ENCODE measurements at regions not wholly inside any gene's neighbourhood (a gene's known extent, or its start where the extent isn't known, plus 50 kb on each side); places are given as distances from the start of the nearest gene placed in this dataset.

GRCh38 chr10:3482200-3482993 lies 302.6 kb downstream of the KLF6 start:
- TF ChIP-seq CTCF (IDR thresholded peaks at IDR 0.05; ENCODE audit: extremely low read depth in 1 of 2, insufficient read depth in 1 of 2, low read depth in 1 of 2, low read length in 2 of 2) (no peak), POLR2A (IDR thresholded peaks at IDR 0.05; ENCODE audit: low read depth, low read length) (no peak), POLR2AphosphoS5 (IDR thresholded peaks at IDR 0.05; ENCODE audit: insufficient read depth, low read depth, low read length) (no peak), FOS (IDR thresholded peaks at IDR 0.05; ENCODE audit: borderline replicate concordance, insufficient read depth, low read length) (peak; percentile 47), MYC (IDR thresholded peaks at IDR 0.05; ENCODE audit: low read depth, low read length) (no peak), EZH2 (IDR thresholded peaks at IDR 0.05; ENCODE audit: borderline replicate concordance, low read depth, low read length, severe bottlenecking) (no peak), MAX (IDR thresholded peaks at IDR 0.05; ENCODE audit: insufficient read depth, insufficient read length) (no peak)
